GM21367 (cell line): ENCODE measurements at regions not wholly inside any gene's neighbourhood (a gene's known extent, or its start where the extent isn't known, plus 50 kb on each side); places are given as distances from the start of the nearest gene placed in this dataset.

ENCODE experiments used
- ATAC-seq: cut with Tn5 transposase; IDR thresholded peaks from one replicate; pipeline ENCODE4 v1.9.1; 2021; ENCODE audit not compliant: unreplicated experiment

- no peak for ATAC-seq
These were observed 156.8 kb downstream of the NXNL2 start for GRCh38 chr9:88691811-88692210.

DNA sequence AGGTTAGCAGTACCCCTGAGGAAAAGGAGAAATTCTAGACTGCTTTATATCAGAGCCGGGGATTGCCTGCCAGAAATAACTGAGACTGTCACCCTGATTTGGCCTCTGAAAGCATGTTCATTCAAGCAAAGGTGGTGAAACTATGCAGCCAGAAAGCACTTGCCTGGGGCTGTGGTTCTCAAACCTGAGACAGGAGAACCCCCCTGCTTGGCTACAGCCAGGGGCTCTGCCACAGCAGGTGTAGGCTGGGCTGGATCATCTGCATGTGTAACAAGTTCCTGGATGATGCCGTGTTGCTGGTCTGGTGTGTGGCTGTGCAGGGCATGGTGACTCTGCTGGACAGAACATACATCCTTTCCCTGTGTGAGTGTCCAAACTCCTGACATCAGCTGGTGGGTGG lies 157.8 kb downstream of the NXNL2 start:
- ATAC-seq = no peak

DNA sequence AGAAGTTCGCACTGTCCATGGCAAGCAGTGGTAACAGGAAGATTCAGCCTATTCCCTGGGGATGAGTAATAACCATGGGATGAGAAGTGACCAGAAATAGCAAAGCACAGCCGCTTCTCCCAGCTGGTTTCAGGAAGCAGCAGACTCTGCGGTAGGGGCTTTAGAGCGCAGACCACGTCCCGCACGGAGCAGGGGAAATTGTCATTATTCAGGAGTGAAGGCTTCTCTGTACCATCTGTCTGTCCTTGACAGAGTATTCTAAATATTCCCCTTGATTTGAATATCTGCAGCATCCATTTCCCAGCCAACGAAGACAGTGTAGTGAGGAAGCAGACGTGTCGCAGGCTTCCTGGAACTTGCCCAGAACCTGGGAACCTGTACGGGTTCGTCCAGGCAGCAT lies 159.6 kb downstream of the NXNL2 start:
- no peak for ATAC-seq

- ATAC-seq = no peak
These were observed 161.5 kb downstream of the NXNL2 start for GRCh38 chr9:88696501-88696900.

DNA sequence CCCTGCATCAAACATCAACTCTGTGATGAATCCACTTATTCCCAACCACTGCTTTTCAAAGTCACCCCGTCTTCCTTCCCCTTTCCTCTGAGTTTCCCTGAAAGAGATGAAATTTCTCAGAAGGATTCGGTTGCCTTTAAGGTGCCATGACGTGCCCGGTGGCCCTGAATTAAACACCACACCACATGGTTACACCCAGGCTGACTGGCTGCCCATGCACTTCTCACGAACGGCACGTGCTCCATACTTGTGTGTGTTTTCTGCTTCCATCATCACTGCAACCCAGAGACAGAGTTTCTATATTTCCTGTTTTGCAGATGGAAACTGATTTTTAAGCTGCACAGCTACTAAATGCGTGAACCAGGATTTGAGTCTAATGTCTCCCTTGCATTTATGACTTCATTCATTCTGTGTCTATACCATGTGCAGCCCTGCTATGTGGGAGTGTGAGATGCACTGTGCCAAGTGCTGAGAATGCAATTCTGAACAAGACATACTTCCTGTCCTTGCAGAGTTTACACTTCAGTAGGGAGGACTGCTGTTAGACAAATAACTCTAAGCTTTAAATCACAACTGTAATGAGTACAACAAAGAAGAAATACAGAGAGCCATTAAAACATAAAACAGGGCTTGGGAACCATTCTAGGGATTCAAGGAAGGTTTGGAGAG lies 162.9 kb downstream of the NXNL2 start:
- no peak for ATAC-seq

DNA sequence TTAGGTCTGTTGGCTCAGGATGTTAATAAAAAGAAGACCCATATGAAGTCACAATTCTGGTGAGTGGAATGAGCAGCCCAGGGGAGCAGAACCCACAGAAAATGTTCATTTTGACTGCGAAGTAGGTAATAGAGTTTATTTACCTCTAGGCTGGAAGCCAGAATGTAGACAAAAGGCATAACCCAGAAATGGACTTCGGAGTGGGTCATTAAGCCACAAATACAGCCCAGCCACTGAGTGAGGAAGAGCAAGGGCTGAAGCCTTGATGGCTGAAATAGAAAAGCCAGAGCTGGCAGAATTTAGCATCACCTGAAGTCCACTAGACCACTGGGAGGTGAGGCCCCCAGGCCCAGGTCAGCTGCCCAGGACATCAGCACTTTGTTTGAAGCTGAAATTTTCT lies 168.0 kb downstream of the NXNL2 start:
- ATAC-seq = no peak

DNA sequence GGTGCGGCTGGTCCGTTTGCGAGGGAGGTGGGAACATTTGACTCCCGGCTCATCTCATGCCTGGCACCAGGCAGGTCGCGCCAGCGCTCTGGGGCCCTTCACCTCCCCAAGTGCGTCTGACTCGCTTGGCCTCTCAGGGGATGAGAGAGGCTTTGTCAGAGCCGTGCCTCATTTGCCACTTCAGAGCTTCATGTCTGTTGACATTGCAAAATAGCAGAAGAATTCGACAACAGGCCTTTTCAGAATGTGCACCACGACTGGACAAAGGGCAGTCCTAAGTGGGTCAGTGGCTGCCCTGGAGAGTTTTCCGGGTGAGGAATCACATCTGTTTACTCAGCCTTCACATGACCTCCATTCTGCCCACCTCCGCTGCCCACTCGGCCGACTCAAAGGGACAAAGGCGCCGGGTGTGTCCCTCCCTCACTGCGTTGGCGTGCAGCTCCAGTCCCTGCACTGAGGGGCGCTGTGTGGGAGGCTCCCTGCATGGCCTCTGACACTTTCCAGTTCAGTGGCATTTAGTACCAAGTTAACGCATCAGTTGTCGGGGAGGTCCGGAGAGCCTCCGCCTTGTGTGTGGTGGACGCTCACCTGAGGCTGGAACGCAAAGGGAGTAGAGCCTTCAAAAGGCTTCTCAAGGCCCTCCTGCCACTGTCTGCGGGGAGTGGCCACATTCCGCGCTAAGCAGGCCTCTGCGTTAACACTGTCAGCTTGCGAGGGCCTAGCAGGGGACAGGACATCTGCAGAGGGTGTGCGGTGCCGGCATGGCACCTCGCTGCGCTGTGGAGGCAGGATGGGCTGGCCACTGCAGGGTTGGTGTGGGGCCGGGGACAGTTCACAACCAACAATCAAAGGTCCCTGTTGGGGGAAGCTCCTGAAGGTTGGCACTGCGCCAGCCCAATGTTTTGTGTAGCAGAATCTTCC lies 171.5 kb downstream of the NXNL2 start:
- ATAC-seq = no peak

DNA sequence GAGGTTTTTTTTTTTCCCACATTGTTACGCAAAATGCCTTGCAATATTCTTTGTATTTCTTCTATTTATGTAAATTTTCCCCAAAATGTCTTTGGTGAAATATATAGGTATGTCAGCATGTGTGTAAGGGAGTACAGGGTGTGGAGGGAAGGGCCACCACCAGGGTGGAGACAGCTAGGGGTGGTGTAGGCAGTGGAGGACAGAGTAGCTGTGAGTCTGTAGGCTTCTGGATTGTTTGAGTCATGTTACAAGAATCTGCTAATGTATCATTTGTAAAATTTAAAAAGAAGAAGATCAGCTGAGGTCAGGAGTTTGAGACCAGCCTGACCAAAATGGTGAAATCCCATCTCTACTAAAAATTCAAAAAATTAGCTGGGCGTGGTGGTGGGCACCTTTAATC lies 175.5 kb downstream of the NXNL2 start:
- no peak for ATAC-seq

- ATAC-seq = no peak
These were observed 176.7 kb downstream of the NXNL2 start for GRCh38 chr9:88711719-88712118.

GRCh38 chr9:88712484-88712883 lies 177.5 kb downstream of the NXNL2 start:
- ATAC-seq = no peak

GRCh38 chr9:88713010-88713409 lies 178.0 kb downstream of the NXNL2 start:
- ATAC-seq = no peak

GRCh38 chr9:88716596-88717290 lies 181.8 kb downstream of the NXNL2 start:
- ATAC-seq = no peak

- no peak for ATAC-seq
These were observed 186.0 kb downstream of the NXNL2 start for GRCh38 chr9:88721025-88721424.

- ATAC-seq = no peak
These were observed 186.7 kb downstream of the NXNL2 start for GRCh38 chr9:88721495-88722279.

DNA sequence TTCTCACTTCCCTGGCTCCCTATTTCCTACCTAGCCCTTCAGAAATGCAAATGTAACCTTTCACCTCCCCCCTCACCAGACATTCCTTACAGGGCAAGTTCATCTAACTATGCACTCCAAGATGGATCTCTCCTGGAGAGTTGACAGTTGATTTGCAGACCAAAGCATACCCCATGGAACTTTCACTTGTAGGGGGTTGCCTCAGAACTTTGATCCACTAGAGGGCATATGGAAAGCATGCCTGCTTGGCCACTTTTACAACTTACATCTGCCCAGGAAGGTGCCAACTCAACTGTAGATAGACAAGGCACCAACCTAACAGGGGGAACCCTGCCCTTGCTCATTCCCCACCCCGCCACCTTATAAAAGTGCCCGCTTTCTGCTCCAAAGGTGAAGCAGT lies 187.8 kb downstream of the NXNL2 start:
- ATAC-seq = no peak

DNA sequence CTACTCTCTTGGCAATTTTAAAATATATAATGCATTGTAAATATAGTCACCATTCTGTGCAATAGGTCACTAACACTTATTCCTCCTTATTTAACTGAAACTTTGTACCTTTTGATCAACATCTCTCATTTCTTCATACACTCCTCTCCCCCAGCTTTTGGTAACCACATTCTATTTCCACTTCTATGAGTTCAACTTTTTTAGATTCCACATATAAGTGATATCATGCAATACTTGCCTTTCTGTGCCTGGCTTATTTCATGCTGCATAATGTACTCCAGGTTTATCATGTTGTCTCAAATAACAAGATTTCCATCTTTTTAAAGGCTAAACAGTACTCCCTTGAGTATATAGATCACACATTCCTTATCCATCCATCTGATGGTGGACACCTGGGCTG lies 188.8 kb downstream of the NXNL2 start:
- ATAC-seq = no peak

GRCh38 chr9:88724331-88724730 lies 189.4 kb downstream of the NXNL2 start:
- no peak for ATAC-seq

DNA sequence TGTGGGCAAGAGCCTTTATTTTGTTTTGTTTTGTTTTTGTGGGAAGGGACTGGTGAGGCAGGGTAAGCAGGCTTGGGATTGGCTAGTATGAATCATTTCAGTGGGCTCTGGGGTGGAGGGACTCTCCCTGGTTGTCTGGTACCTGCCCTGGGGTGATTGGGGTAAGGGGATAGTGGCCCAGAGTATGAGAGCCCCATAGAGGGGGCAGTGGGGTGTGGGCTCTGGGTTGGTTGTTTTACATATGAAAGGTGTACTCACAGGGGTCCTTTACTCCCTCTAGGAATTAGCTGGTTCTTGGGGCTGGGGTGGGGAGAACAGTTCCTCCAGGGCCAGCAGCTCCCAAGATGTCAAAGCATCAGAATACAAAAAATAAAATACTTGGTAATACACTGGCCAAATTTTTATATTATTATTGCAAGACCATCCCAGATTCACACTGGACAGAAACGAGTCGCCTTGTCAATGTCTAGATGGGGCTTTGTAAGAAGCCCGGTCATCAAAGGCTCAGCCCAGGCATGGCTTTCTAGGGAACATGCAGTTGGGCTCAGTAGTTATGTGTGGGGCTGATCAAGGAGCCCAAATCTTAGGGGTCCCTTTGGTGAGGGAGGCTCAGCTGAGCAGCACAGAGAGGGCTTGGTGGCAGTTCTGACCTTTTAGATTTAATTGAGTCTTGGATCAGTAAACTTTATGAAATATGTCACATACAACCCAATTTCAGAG lies 190.5 kb downstream of the NXNL2 start:
- no peak for ATAC-seq

GRCh38 chr9:88726803-88727202 lies 191.8 kb downstream of the NXNL2 start:
- no peak for ATAC-seq

DNA sequence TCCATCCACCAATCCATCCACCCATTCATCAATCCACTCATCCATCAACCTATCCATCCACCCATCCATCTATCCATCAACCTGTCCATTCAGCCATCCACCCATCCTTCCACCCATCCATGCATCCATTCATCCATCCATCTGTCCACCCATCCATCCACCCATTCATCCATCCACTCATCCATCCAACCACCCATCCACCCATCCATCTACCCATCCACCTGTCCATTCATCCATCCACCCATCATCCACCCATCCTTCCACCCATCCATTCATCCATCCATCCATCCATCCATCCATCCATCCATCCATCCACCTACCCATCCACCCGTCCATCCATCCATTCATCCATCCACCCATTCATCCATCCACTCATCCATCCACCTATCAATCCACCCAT lies 195.8 kb downstream of the NXNL2 start:
- ATAC-seq = no peak
